GM21529 (cell line): ENCODE measurements at regions not wholly inside any gene's neighbourhood (a gene's known extent, or its start where the extent isn't known, plus 50 kb on each side); places are given as distances from the start of the nearest gene placed in this dataset.
"Not testable (repeated sequence)": the region's sequence is repeated elsewhere in the genome, so short reads cannot be mapped to it uniquely, and the experiment has no call there.

Experiments used
- ATAC-seq: cut with Tn5 transposase; IDR thresholded peaks from one replicate; pipeline ENCODE4 v1.9.1; 2021; ENCODE audit not compliant: unreplicated experiment

GRCh38 chr5:122599000-122599399 is 175.9 kb upstream of the SNX2 start:
- ATAC-seq: no peak

- no peak for ATAC-seq
These were observed 174.0 kb upstream of the SNX2 start for GRCh38 chr5:122600924-122601323.

DNA sequence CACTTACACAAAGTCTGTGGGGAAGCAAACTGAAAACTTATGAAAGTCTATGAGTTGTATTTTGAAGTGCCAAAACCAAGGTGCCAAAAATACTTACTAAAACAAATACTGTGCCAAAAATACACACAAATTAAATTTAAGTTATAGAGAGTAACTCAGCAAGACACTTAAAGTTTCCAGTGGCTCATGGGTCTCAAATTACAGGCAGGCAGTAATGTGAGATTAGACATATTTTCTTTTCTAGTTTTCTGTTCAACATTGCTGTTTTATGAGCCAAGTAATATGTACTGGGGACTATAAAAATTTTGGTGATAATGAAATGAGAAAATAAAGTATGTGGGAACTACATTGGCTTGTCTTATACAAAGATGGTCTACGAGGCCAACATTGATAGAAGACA is 172.2 kb upstream of the SNX2 start:
- ATAC-seq: no peak

DNA sequence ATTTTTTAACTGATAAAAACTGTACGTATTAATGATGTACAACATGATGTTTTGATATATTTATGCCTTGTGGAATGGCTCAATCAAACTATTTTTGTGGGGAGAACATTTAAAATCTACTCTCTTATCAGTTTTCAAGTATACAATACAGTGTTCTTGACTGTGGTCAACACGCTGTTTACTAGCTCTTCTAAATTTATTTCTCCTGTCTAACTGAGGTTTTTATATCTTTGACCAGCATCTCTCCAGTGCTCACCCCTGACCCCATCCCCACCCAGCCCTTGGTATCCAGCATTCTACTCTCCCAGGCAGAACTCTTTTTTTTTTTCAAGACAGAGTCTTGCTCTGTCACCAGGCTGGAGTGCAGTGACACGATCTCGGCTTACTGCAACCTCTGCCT is 169.6 kb upstream of the SNX2 start:
- no peak for ATAC-seq

GRCh38 chr5:122607818-122608217 is 167.1 kb upstream of the SNX2 start:
- ATAC-seq: no peak

GRCh38 chr5:122608222-122608621 is 166.7 kb upstream of the SNX2 start:
- ATAC-seq: no peak

GRCh38 chr5:122611406-122611805 is 163.5 kb upstream of the SNX2 start:
- no peak for ATAC-seq

DNA sequence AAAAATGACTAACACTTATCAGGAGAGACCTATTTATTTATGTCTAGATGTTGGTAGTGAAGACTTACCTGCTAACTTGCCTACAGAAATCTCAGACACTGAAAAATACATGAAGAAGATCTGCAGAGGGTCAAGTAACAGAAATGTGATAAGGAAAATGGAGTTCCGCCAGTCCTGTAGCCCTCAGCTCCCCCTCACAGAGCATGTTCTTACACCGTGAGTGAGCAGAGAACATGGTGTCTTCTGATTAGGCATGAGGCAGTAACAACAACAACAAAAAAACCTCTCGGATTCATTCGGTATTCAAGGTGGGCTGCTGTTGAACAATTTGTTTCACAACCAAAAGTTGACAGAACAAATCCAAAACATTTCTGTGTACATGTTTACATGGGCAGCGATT is 162.0 kb upstream of the SNX2 start:
- no peak for ATAC-seq

DNA sequence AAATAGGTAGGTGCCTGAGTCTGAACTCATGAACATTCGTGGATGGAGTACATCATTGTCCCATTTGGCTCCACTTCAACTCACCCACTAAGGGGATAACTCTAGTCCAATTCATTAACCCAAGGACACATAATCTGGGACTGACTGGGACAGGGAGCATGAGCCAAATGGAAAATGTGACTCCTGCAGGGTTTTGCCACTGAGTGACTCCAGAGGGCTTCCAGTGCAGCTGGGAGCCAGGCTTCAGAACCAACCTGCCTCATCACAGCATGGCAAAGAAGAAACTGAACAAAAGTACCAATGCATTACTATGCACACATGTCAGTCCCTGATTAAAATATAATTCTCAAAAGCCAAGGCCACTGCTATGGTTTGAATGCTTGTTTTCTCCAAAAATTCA is 159.7 kb upstream of the SNX2 start:
- no peak for ATAC-seq

- ATAC-seq: no peak
These were observed 159.0 kb upstream of the SNX2 start for GRCh38 chr5:122615832-122616231.

DNA sequence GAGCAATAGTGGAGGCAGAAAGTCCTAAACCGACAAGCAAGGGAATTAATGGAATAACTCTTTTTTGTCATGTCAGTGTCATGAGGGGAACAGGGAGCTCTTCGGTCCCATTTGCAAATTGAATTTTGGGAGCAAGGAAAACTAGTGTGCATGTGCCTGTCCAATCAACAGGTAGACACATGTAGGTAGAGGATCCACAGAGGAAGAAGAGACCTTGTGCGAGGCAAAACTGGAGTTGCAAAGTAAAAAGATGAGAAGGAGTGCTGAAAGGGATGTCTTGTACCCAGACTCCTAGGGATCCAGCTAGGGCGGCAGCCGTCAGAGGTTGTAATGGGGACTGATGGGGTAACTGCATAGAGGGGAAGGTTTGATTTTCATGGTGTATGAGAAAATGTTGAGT is 156.8 kb upstream of the SNX2 start:
- ATAC-seq: not testable (repeated sequence)

GRCh38 chr5:122620768-122621167 is 154.1 kb upstream of the SNX2 start:
- ATAC-seq: not testable (repeated sequence)

DNA sequence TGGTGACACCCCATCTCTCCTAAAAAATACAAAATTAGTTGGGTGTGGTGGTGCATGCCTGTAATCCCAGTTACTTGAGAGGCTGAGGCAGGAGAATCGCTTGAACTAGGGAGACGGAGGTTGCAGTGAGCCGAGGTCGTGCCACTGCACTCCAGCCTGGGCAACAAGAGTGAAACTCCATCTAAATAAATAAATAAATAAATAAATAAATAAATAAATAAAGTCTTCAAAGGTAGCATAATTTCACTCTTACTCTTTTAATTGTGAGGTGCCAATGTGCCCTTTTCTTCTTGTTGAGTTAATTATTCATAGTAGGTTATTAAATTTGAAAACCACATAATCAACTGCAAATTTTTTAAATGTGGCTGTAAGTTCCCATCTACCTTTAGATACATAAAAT is 146.2 kb upstream of the SNX2 start:
- ATAC-seq: not testable (repeated sequence)

DNA sequence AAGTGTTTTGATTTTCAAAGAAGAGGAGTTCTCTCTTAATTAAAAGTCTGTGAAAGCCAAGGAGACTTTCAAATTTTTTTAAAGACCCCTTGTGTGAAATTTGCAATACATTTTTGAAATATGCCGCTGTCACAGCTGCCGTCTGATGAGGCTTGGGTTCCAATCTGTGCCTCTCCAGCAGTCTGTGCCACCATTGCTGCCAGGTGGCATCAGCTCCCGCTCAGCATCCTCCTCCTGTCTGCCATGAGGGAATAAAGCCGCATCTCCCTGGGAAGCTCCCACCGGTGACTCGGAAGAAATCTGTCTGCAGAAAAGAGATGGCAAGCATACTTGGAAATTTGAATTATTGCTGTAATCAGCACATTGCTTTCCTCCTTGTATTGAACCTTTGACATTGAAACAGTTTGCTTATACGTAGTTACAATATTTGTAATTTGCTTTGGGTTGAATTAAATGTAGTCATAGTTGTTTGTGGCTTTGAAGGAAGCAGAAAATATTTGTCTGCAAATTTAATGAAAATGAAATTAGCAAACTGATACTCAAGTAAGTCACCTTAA is 145.7 kb upstream of the SNX2 start:
- ATAC-seq: no peak

- ATAC-seq: no peak
These were observed 136.3 kb upstream of the SNX2 start for GRCh38 chr5:122638581-122638980.

- ATAC-seq: no peak
These were observed 135.8 kb upstream of the SNX2 start for GRCh38 chr5:122639033-122639432.

- no peak for ATAC-seq
These were observed 135.0 kb upstream of the SNX2 start for GRCh38 chr5:122639864-122640263.

GRCh38 chr5:122649080-122649479 is 125.8 kb upstream of the SNX2 start:
- no peak for ATAC-seq

GRCh38 chr5:122653087-122654017 is 121.5 kb upstream of the SNX2 start:
- no peak for ATAC-seq

GRCh38 chr5:122656160-122656559 is 118.7 kb upstream of the SNX2 start:
- ATAC-seq: no peak

GRCh38 chr5:122656577-122656976 is 118.3 kb upstream of the SNX2 start:
- ATAC-seq: no peak

GRCh38 chr5:122661496-122662180 is 113.2 kb upstream of the SNX2 start:
- no peak for ATAC-seq
